BJ (cell line): ENCODE measurements at regions not wholly inside any gene's neighbourhood (a gene's known extent, or its start where the extent isn't known, plus 50 kb on each side); places are given as distances from the start of the nearest gene placed in this dataset.

Experiments used
- CTCF ChIA-PET: fragments of 350-600 bp; formaldehyde crosslinking; extraction: SDS; loops from one replicate; lab custom pipeline; 2021; ENCODE audit warnings: antibody characterized with exemption, inconsistent platforms; lab: Yijun Ruan, JAX
- POLR2A ChIA-PET: fragments of 300-600 bp; sonication (Branson Sonifier 250); formaldehyde crosslinking; extraction: SDS; loops from one replicate; lab custom pipeline; 2021; ENCODE audit warnings: antibody characterized with exemption; lab: Charles Lee
- DNase-seq: peaks from one replicate; pipeline ENCODE4 v3.0.0-alpha.2; 2011; ENCODE audit warnings: low read depth
- H3K27me3 ChIP-seq: 2 replicates; pipeline ENCODE4 v1.6.0; 2011; ENCODE audit warnings: low read length; ENCODE audit not compliant: control insufficient read depth, insufficient read depth
- H3K36me3 ChIP-seq: 2 replicates; pipeline ENCODE4 v1.5.1; 2011; ENCODE audit warnings: low read length; ENCODE audit not compliant: control insufficient read depth, insufficient read depth
- H3K4me3 ChIP-seq: 2 replicates; pipeline ENCODE4 v1.5.1; 2011; ENCODE audit warnings: low read depth, mild to moderate bottlenecking, control low read depth, low read length
- TF ChIP-seq, protein P1 (sequence below): IDR thresholded peaks from 2 replicates; pipeline ENCODE4 v1.5.1; 2011; ENCODE audit warnings: low read depth, mild to moderate bottlenecking, control low read depth, inconsistent platforms, low read length, moderate library complexity; ENCODE audit not compliant: insufficient read depth

GRCh38 chr4:115852767-115853091 is 739.3 kb upstream of the NDST4 start:
- ChIA-PET POLR2A (no interaction called here), CTCF (interaction anchor here (1.0 kb wide), 1 partner anchor 732 kb away, joined by 3 read pairs; no protein-coding TSS in a partner anchor)
- TF ChIP-seq, protein P1, sequence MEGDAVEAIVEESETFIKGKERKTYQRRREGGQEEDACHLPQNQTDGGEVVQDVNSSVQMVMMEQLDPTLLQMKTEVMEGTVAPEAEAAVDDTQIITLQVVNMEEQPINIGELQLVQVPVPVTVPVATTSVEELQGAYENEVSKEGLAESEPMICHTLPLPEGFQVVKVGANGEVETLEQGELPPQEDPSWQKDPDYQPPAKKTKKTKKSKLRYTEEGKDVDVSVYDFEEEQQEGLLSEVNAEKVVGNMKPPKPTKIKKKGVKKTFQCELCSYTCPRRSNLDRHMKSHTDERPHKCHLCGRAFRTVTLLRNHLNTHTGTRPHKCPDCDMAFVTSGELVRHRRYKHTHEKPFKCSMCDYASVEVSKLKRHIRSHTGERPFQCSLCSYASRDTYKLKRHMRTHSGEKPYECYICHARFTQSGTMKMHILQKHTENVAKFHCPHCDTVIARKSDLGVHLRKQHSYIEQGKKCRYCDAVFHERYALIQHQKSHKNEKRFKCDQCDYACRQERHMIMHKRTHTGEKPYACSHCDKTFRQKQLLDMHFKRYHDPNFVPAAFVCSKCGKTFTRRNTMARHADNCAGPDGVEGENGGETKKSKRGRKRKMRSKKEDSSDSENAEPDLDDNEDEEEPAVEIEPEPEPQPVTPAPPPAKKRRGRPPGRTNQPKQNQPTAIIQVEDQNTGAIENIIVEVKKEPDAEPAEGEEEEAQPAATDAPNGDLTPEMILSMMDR, result no peak

DNA sequence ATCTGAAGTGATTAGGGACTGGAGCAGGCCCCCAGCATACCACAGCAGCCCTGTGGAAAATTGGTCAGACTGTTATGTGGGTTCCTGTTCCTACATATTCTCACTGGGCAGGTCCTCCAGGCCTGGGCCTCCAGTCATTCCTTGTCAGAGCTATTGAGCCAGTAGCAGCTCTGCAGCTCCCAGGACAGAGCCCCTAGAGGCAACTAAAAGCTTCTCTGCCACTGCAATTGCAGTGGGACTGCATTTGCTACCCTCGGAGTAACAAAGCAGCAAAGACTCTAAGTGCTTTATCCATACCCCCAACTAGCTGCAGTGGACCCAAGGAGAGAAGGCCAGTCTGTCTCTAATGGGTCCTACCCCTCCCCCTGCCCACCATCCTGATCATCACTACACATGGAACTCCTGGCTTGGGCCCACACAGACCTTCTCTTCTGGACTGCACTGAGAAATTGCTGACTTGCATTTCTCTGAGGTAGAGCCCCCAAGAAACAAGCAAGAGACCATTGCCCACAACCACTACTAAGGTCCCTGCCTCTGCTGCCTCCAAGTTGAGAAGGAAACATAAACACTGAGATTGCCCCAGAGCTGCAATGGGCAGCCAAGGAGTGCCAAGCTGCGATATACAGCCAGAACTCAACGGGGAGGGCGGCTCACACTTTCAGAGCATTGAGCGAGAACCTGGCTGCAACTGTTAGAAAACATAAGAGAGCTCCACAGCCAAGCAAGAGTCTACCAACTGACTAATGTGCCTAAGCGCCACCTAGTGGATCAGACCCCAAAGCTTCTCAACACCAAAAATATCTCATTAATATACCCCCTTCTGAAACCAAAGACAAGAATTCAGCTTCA is 738.7 kb upstream of the NDST4 start:
- no peaks in the 10 kb centered on the region for H3K36me3 ChIP-seq
- no peaks in the 10 kb centered on the region for H3K27me3 ChIP-seq
- ChIA-PET POLR2A (no interaction called here), CTCF (interaction anchor here (0.9 to 1.0 kb wide), 2 partner anchors 110 to 732 kb away, joined by 3 read pairs; no protein-coding TSS in a partner anchor)
- TF ChIP-seq, protein P1, result no peak
- DNase-seq, result no peak
- H3K4me3 ChIP-seq, result no peak overlapping the region

More at GRCh38 chr4:115852767-115853091, 739.3 kb upstream of the NDST4 start:
- no peaks in the 10 kb centered on the region for H3K27me3 ChIP-seq
- H3K36me3 ChIP-seq, result no peaks in the 10 kb centered on the region
- no peak overlapping the region for H3K4me3 ChIP-seq
- no peak for DNase-seq

GRCh38 chr4:115850799-115851509 is 737.5 kb upstream of the NDST4 start:
- no peak for DNase-seq
- CTCF ChIA-PET, result no interaction called here
- H3K4me3 ChIP-seq, result no peak overlapping the region
- POLR2A ChIA-PET, result no interaction called here
- no peaks in the 10 kb centered on the region for H3K36me3 ChIP-seq
- TF ChIP-seq, protein P1, result no peak
- H3K27me3 ChIP-seq, result no peaks in the 10 kb centered on the region

DNA sequence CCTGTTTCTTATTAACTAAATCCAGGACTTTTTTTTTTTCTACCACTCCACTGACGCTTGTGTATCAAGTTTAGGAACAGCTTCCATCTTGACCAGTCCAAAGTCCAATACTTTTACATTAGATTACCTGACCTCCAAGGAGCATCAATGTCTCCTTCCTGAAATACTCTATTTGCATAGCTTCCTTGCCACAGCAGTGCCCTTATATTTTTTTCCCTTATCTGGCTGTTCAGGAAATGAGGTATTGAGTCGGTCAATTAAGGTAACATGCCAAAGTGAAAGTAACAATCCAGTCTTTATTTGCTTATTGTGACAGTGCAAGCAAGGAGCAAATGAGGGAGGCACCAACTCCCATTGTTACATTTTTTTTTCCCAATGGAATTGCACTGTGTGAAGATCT is 730.8 kb upstream of the NDST4 start:
- TF ChIP-seq, protein P1, result no peak
- CTCF ChIA-PET, result no interaction called here
- DNase-seq, result no peak
- POLR2A ChIA-PET, result no interaction called here
- H3K4me3 ChIP-seq, result no peak overlapping the region
- H3K36me3 ChIP-seq, result no peaks in the 10 kb centered on the region
- H3K27me3 ChIP-seq, result no peaks in the 10 kb centered on the region

DNA sequence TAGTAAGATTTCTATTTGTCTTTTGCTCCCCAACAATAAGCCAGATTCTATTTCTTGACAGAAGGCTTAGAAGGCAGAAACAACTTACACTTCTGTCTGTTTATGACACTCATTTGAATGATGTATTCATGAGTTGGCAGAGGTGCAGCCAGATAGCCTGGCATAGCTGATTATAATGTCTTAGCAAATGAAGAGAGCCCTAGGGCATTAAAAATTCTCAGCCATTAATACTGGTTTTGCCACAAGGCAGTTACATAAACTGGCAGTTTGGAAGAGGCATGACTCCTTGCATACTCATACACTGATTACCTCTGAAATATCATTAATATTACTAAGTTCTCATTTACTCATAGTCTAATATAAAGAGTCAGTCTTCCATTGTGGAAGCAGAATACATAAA is 728.5 kb upstream of the NDST4 start:
- no peaks in the 10 kb centered on the region for H3K27me3 ChIP-seq
- no peak overlapping the region for H3K4me3 ChIP-seq
- POLR2A ChIA-PET, result no interaction called here
- no peak for DNase-seq
- TF ChIP-seq, protein P1, result no peak
- CTCF ChIA-PET, result no interaction called here
- no peaks in the 10 kb centered on the region for H3K36me3 ChIP-seq
